H1 (cell line): ENCODE measurements at regions not wholly inside any gene's neighbourhood (a gene's known extent, or its start where the extent isn't known, plus 50 kb on each side); places are given as distances from the start of the nearest gene placed in this dataset.

Source experiments
- CTCF ChIA-PET: fragments of 300-600 bp; sonication (Branson Sonifier 250); formaldehyde crosslinking; loops from one replicate; lab custom pipeline; 2021; ENCODE audit not compliant: partially characterized antibody; lab: Charles Lee
- POLR2A ChIA-PET: fragments of 300-600 bp; sonication (Branson Sonifier 250); formaldehyde crosslinking; loops from one replicate; lab custom pipeline; 2021; ENCODE audit warnings: inconsistent platforms; ENCODE audit not compliant: partially characterized antibody; lab: Charles Lee
- DNase-seq, 2 experiments: peaks; one replicate each; pipeline versions ENCODE4 v3.0.0 to v3.0.0-alpha.2; 2010 to 2022; ENCODE audit warnings: low spot score in 2 of 2, low read depth in 1 of 2, mixed read lengths in 1 of 2
- FAIRE-seq: peaks from 2 replicates; lab custom pipeline; 2011; peaks lifted over from hg19 to GRCh38; lab: Jason Lieb, UNC
- H2AFZ ChIP-seq: 2 replicates; pipeline ENCODE4 v1.8.1; 2012; ENCODE audit warnings: low read length, inconsistent platforms
- H2AK5ac ChIP-seq: 2 replicates; pipeline ENCODE4 v1.6.1; 2013; ENCODE audit warnings: low read depth, low read length
- H2BK120ac ChIP-seq: replicated peaks from 2 replicates; pipeline ENCODE3; 2013; ENCODE audit warnings: low read depth, low read length, inconsistent platforms
- H2BK12ac ChIP-seq: 2 replicates; pipeline ENCODE4 v1.6.1; 2013; ENCODE audit warnings: low read depth, low read length
- H2BK15ac ChIP-seq: 2 replicates; pipeline ENCODE4 v1.6.1; 2013; ENCODE audit warnings: low read length
- H2BK20ac ChIP-seq: 2 replicates; pipeline ENCODE4 v1.6.1; 2013; ENCODE audit warnings: low read length
- H2BK5ac ChIP-seq: 2 replicates; pipeline ENCODE4 v1.6.1; 2013; ENCODE audit warnings: low read depth, low read length
- H3K14ac ChIP-seq: 2 replicates; pipeline ENCODE4 v1.6.1; 2013; ENCODE audit warnings: inconsistent platforms; ENCODE audit not compliant: insufficient read length
- H3K18ac ChIP-seq: 2 replicates; pipeline ENCODE4 v1.6.1; 2013; ENCODE audit warnings: low read length; ENCODE audit errors: extremely low read depth
- H3K23ac ChIP-seq: 2 replicates; pipeline ENCODE4 v1.6.1; 2013; ENCODE audit warnings: inconsistent platforms; ENCODE audit not compliant: insufficient read length
- H3K23me2 ChIP-seq: 2 replicates; pipeline ENCODE4 v1.6.1; 2013; ENCODE audit warnings: low read depth, low read length
- H3K27ac ChIP-seq: 2 replicates; pipeline ENCODE4 v1.6.1; 2011; ENCODE audit warnings: low read depth, low read length, inconsistent platforms
- H3K27me3 ChIP-seq, 4 experiments: replicated peaks in 1 of 4; 1 replicate in 1 of 4; 2 replicates in 3 of 4; pipeline versions ENCODE4 v1.6.1 to v1.8.1; 2011 to 2013; ENCODE audit warnings: low read length in 3 of 4, mild to moderate bottlenecking in 3 of 4, inconsistent platforms in 2 of 4, mixed read lengths in 2 of 4, moderate library complexity in 1 of 4; ENCODE audit not compliant: control insufficient read depth in 3 of 4, insufficient read depth in 3 of 4; ENCODE audit errors: extremely low read depth in 1 of 4
- H3K36me3 ChIP-seq, 4 experiments: 2 replicates each; pipeline versions ENCODE4 v1.6.1 to v1.8.1; 2011 to 2013; ENCODE audit warnings: mild to moderate bottlenecking in 4 of 4, low read length in 3 of 4, moderate library complexity in 2 of 4, control low read depth in 1 of 4, inconsistent platforms in 1 of 4; ENCODE audit not compliant: insufficient read depth in 4 of 4, control insufficient read depth in 2 of 4
- H3K4ac ChIP-seq: replicated peaks from 2 replicates; pipeline ENCODE3; 2013; ENCODE audit warnings: low read length, low read depth, mixed read lengths, inconsistent platforms; ENCODE audit not compliant: insufficient read length
- H3K4me1 ChIP-seq, 4 experiments: replicated peaks in 1 of 4; 1 replicate in 1 of 4; 2 replicates in 3 of 4; pipeline versions ENCODE4 v1.6.1 to v1.8.1; 2011 to 2013; ENCODE audit warnings: low read length in 3 of 4, inconsistent platforms in 2 of 4, mixed read lengths in 1 of 4; ENCODE audit not compliant: insufficient read depth in 4 of 4, control insufficient read depth in 3 of 4
- H3K4me2 ChIP-seq, 2 experiments: 2 replicates each; pipeline versions ENCODE4 v1.6.1 to v1.8.1; 2011 to 2013; ENCODE audit warnings: low read depth in 2 of 2, low read length in 2 of 2, control low read depth in 1 of 2, inconsistent platforms in 1 of 2, mild to moderate bottlenecking in 1 of 2; ENCODE audit not compliant: insufficient read depth in 1 of 2
- H3K4me3 ChIP-seq, 4 experiments: fragments of 200-600, 300-600 bp in 1 of 4; sonication (generic), shearing (Covaris generic), sonication (Bioruptor Twin) in 1 of 4; 2 replicates each; pipeline versions ENCODE4 v1.5.1 to v1.8.1; 2011 to 2016; ENCODE audit warnings: low read length in 4 of 4, low read depth in 3 of 4, control low read depth in 2 of 4, inconsistent platforms in 2 of 4, mild to moderate bottlenecking in 2 of 4, mixed read lengths in 1 of 4, moderate library complexity in 1 of 4; ENCODE audit not compliant: insufficient read depth in 2 of 4; ENCODE audit errors: extremely low read depth in 1 of 4
- H3K56ac ChIP-seq: replicated peaks from 2 replicates; pipeline ENCODE3; 2013; ENCODE audit warnings: low read depth, mild to moderate bottlenecking, mixed read lengths, low read length, inconsistent platforms; ENCODE audit not compliant: insufficient read length
- H3K79me1 ChIP-seq: 2 replicates; pipeline ENCODE4 v1.6.1; 2013; ENCODE audit warnings: low read depth, low read length, control low read depth
- H3K79me2 ChIP-seq, 2 experiments: 2 replicates each; pipeline versions ENCODE4 v1.6.1 to v1.8.1; 2012 to 2013; ENCODE audit warnings: low read length in 2 of 2, mild to moderate bottlenecking in 2 of 2, inconsistent platforms in 1 of 2; ENCODE audit not compliant: insufficient read depth in 2 of 2, control insufficient read depth in 1 of 2
- H3K9ac ChIP-seq, 4 experiments: replicated peaks in 1 of 4; 1 replicate in 1 of 4; 2 replicates in 3 of 4; pipeline versions ENCODE4 v1.6.1 to v1.8.1; 2011 to 2013; ENCODE audit warnings: low read depth in 3 of 4, low read length in 3 of 4, control low read depth in 2 of 4, mild to moderate bottlenecking in 2 of 4, moderate library complexity in 2 of 4, inconsistent platforms in 1 of 4; ENCODE audit errors: extremely low read depth in 1 of 4
- H3K9me3 ChIP-seq, 2 experiments: 2 replicates each; pipeline versions ENCODE4 v1.6.1 to v1.8.1; 2012 to 2013; ENCODE audit warnings: mild to moderate bottlenecking in 2 of 2, moderate library complexity in 2 of 2, control low read depth in 1 of 2, inconsistent platforms in 1 of 2, low read depth in 1 of 2, low read length in 1 of 2, mixed read lengths in 1 of 2; ENCODE audit not compliant: insufficient read depth in 2 of 2
- H4K20me1 ChIP-seq, 2 experiments: replicated peaks in 1 of 2; 2 replicates each; pipeline versions ENCODE3 to v1.8.1; 2011 to 2013; ENCODE audit warnings: inconsistent platforms in 2 of 2, low read length in 2 of 2, mild to moderate bottlenecking in 1 of 2; ENCODE audit not compliant: insufficient read depth in 2 of 2, control insufficient read depth in 1 of 2
- H4K5ac ChIP-seq: 2 replicates; pipeline ENCODE4 v1.6.1; 2013; ENCODE audit warnings: low read length, low read depth, mixed read lengths, inconsistent platforms; ENCODE audit not compliant: insufficient read length
- H4K8ac ChIP-seq: 2 replicates; pipeline ENCODE4 v1.8.0; 2013; ENCODE audit warnings: mild to moderate bottlenecking, moderate library complexity, low read length, inconsistent platforms; ENCODE audit not compliant: insufficient read depth; ENCODE audit errors: extremely low read depth
- H4K91ac ChIP-seq: replicated peaks from 2 replicates; pipeline ENCODE3; 2013; ENCODE audit warnings: low read length, mixed read lengths, inconsistent platforms; ENCODE audit not compliant: insufficient read length
- BACH1 ChIP-seq: IDR thresholded peaks from 2 replicates; pipeline ENCODE4 v1.6.1; 2012; ENCODE audit warnings: low read length, improper control_type of control experiment
- SP2 ChIP-seq: IDR thresholded peaks from 2 replicates; pipeline ENCODE4 v1.6.1; 2012; ENCODE audit warnings: mild to moderate bottlenecking, low read length, inconsistent platforms
- YY1 ChIP-seq: IDR thresholded peaks from 2 replicates; pipeline ENCODE4 v1.6.1; 2011; ENCODE audit warnings: low read depth, mild to moderate bottlenecking, low read length
- WGBS, 2 experiments: shearing (Covaris generic) in 1 of 2; methylation state at CpG; one replicate each; pipeline versions ENCODE4 v1.1.6 to v1.1.7; 2013 to 2015; ENCODE audit warnings: low lambda C conversion rate in 2 of 2, mixed read lengths in 2 of 2, inconsistent platforms in 1 of 2, low coverage in 1 of 2, missing lambda C conversion rate in 1 of 2; ENCODE audit not compliant: insufficient replicate concordance in 2 of 2, insufficient coverage in 1 of 2, insufficient read length in 1 of 2; ENCODE audit errors: extremely low coverage in 1 of 2, missing lambda C conversion rate in 1 of 2; 5-methylcytosine and 5-hydroxymethylcytosine counted together

DNA sequence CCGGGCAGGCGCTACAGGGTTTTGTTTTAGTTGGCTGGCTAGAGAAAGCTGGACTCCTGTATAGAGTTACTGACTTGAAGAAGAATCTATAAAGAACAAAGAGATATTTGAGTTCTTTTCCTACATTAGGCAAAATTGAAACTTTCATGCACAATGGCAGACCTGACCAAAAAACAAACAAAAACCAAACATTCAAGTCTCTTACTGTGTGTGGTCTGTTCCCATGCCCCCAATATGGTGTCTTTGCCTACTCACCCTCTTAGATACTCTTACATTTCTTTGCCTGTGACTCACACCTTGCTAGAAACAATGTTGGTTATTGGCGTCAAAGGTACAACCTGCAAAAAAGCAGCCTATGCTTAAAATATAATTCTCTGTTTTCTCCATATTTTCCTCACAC lies 109.5 kb upstream of the TMC3 start:
- TF ChIP-seq BACH1 (no peak), SP2 (no peak), YY1 (no peak)
- FAIRE-seq, result no peak
- no peaks in the 10 kb centered on the region for H3K79me2 ChIP-seq

More for the DNA sequence above, 109.5 kb upstream of the TMC3 start:
- Histone ChIP-seq H2AFZ (no peak overlapping the region), H3K27ac (no peak overlapping the region), H4K91ac (no peak overlapping the region), H3K4ac (no peak overlapping the region), H4K5ac (no peak overlapping the region), H3K4me1 (peaks cover 0 to 3% (median 0%) of the 10 kb centered on the region in 4 experiments; a peak in 2 of 7 replicates), H3K14ac (no peak overlapping the region), H3K36me3 (no peaks in the 10 kb centered on the region), H3K27me3 (no peaks in the 10 kb centered on the region), H2BK20ac (no peak overlapping the region), H3K79me1 (no peaks in the 10 kb centered on the region), H4K20me1 (no peaks in the 10 kb centered on the region), H3K18ac (no peak overlapping the region), H3K9ac (no peak overlapping the region), H3K23ac (no peak overlapping the region), H3K4me2 (no peak overlapping the region), H2BK12ac (no peak overlapping the region), H2AK5ac (no peak overlapping the region), H3K4me3 (no peak overlapping the region), H4K8ac (no peak overlapping the region), H2BK15ac (no peak overlapping the region), H2BK120ac (no peak overlapping the region), H3K56ac (no peak overlapping the region), H3K9me3 (no peaks in the 10 kb centered on the region), H3K23me2 (no peaks in the 10 kb centered on the region), H2BK5ac (no peak overlapping the region)
- DNase-seq, result no peak
- 86% methylated on average over 3 of the region's 3 CpGs; no CpG with 5 or more reads in 1 of the 2 experiments for WGBS, 2 experiments
- ChIA-PET CTCF (interaction anchor here (1.3 kb wide), 1 partner anchor 73 kb away, joined by 4 read pairs; no protein-coding TSS in a partner anchor), POLR2A (interaction anchor here (1.2 kb wide), 1 partner anchor 19 kb away, joined by 3 read pairs; no protein-coding TSS in a partner anchor)
